GM21390 (cell line): ENCODE measurements at regions not wholly inside any gene's neighbourhood (a gene's known extent, or its start where the extent isn't known, plus 50 kb on each side); places are given as distances from the start of the nearest gene placed in this dataset.

Source experiments
- ATAC-seq: cut with Tn5 transposase; IDR thresholded peaks from one replicate; pipeline ENCODE4 v1.9.1; 2021; ENCODE audit not compliant: unreplicated experiment

DNA sequence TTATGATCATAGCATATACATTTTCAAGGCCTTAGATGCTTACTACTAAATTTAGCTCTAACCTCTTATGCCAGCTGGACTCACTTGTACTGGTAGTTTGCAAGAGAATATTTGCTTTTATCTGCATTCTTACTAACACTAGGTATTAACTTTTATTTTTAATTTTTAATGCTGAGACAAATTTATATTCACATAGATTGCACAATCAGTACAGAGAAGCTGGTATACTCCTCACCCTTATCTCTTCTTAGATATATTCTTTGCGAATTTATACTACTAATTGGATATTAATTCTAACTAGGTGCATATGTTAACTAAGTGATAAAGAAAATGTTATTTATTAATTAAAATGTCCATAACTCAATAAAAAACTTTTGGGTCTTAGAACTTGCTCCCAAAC is 561.8 kb upstream of the PRMT6 start:
- no peak for ATAC-seq

DNA sequence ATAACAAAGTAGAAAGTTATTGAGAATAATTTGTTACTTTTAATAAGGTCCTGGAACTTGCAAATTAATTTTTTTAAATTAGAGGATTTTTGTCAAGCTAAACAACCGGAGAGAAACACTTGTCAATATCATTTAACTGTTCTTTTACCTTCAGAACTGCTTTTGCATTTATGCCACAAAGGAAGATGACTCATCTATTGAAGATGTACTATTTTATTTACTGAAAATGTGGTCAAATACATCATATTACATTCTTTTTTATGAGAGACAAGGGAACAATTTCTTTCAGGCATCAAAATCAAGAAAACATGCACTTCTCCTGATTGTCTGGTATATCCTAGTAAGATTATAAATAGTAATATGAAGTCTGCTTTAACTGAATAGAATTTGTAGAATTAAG is 558.2 kb upstream of the PRMT6 start:
- no peak for ATAC-seq

DNA sequence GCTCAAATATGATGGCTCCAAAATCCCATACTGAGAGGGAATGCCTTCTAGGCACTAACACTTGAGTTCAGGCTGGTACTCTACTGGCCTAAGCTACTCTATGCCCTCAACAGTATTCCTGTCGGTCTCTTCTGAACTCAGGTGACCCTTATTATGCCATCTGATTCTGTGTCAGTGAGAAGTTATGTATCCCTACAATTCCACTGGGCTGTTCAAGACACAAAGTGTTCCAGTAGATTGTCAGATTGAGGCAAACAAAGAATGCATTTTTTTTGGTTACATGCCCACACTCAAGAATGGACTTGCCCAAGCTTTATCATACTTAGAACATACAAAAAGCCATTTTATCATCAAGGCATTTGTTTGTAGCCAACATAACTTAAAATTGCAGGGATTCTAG is 553.8 kb upstream of the PRMT6 start:
- ATAC-seq, result no peak

DNA sequence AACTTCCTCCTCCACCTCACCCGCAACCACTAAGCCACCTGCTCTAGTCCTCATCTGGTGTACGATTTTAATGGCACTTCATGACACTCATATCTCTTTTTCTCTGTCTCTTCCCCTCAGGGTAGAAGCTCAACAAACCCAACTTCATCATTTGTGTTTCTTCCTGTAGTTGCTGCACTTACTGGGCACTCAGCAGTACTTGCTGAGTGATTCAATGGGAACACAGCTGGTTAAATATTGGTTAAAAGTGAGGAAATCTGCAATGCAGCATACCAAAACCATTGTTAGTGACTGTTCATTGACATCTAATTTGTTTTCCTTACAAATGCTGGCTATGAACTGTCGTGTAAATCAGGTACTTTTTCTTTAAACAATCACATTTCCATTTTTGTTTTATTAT is 541.1 kb upstream of the PRMT6 start:
- no peak for ATAC-seq

DNA sequence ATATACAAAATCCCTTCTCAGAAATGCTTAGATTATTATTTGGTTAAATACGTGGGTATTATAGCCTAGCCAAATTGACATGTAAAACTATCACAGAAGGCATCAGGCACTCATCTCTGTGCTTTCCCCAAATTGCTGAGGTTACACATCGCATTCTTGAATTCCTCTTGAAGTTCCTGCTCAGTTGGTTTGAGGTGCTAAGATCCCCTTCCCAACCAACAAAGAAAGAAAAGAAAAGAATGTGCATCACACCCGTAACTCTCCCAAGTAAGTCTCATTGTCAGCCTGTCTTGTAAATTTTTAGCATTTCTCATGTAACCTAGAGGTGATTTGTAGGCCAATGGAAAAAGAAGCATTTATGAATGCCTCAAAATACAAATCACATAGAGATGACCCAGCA is 539.2 kb upstream of the PRMT6 start:
- ATAC-seq, result no peak

DNA sequence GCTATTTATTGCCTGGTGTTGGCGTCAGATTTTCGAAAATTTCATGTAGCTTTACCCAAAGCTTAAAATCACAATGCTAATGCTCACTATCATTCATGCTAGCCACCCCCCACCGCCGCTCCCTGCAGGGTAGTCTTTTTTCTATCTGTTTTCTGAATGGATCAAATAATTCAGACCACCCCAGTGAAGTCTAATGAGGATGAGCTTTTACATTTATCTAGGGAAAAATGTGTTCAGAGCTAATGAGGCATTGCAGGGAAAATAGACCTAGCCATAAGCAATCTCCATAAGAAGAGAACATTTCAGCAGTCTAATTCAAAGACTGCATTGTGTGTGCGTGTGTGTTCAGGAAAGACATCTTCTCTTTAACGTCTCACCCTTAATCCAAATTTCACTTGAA is 533.0 kb upstream of the PRMT6 start:
- no peak for ATAC-seq

DNA sequence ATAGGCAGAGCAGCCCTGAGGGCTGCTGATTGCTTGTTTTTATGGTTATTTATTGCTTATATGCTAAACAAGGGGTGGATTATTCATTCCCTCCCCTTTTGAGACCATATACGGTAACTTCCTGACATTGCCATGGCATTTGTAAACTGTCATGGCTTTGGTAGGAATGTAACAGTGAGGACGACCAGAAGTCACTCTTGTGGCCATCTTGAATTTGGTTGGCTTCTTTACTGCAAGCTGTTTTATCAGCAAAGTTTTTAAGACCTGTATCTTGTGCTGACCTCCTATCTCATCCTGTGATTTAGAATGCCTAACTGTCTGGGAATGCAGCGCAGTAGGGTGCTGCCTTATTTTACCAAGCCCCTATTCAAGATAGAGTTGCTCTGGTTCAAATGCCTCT is 531.8 kb upstream of the PRMT6 start:
- no peak for ATAC-seq

DNA sequence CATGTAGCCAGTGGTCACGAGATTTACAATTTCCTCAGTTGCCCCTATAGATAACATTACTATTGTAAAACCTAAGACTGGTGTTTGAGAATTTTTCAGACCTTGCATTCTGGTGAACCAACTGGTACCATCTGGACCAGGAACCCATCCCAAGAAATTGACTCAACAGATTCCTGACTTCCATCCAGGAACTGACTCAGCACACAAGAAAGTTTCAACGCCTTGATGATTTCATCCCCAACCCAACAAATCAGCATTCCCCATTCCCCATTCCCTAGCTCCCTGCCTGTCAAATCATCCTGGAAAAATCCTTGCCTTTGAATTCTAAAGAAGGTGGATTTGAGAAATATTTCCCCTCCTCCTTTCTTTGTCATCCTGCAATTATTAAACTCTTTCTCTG is 529.8 kb upstream of the PRMT6 start:
- ATAC-seq, result no peak

DNA sequence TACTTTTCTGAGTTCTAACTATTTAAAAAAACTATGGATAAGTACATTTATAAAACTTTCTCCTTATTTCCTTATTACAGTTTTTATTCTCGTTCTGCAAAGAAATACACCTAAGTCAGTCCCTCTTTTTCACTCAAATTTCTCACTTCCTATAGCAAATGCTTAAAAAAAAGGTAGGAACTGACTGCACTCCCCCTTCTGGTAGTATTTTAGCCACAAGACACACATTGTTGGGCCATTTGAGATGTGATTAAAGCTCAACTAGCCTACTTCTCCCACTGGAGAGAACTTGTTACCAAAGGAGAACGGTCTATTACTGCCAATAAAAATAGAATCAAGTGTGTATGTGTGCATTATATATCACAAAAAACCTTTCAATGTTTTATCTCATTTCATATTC is 521.9 kb upstream of the PRMT6 start:
- no peak for ATAC-seq

DNA sequence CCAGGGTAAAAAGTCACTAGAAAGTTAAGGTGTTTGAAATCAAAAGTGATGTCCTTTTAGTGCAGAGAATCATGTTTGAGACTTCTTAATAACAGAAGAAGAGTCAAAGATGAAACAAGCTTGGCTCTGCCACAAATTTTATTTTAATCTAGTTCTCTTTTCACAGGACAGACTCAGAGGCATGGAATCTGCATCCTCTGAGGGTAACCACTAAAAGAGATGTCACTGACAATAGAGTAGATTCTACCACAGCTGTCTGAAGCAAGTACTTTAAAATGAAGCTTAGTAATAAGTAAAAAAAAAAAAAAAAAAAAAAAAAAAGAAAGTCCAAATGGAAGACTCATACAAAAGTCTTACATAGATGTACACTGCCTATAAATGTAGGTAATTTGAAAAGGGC is 519.7 kb upstream of the PRMT6 start:
- ATAC-seq, result no peak

DNA sequence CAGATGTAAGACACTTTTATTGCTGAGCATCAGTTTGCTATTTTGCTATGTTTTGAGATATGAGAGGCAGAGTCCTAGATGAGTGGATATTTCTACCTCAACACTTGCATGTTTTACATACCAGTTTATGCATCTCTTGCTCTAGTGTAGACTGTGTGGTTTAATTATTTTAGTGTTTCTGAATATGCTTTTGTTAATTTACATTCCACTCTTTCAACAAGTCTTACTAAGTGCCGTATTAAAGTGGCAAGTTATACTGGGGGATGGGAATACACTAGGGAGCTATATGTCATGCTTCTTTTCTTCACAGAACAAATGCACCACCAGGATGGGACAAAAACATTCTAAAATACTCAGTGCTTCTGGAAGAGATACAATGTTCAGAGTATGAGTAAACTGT is 507.7 kb upstream of the PRMT6 start:
- ATAC-seq, result no peak

DNA sequence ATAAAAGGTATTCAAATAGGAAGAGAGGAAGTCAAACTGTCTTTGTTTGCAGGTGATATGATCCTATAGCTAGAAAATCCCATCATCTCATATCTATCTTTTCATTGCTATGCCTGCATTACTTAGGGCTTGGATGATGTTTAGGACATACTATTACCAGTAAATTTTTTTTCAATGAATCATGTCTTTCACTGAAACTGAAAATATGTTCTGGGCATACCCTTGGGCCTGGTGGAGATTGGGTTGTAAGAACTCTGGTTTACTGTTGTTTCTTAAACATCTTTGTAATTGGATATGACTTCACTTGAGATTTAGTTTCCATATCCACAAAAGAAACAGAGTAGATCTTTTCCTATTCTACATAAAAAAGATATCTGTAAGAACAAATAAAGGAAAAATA is 502.2 kb upstream of the PRMT6 start:
- no peak for ATAC-seq

DNA sequence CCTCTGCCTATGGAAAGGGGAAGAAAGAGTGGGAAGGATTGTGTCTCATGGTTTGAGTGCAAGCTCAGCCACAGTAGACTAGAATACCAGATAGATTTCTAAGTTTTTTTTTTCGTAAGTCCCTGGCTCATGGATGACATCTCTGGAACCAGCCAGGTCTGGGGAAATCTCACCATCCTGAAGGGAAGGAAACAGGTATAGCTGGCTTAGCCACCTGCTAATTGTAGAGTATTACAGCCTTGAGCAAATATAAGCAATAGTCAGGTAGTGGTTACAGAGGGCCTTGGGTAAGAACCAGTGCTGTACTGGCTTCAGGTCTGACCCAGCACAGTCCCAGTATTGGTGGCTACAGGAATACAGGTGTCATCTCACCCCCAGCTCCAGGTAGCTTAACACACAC is 500.9 kb upstream of the PRMT6 start:
- ATAC-seq, result no peak

DNA sequence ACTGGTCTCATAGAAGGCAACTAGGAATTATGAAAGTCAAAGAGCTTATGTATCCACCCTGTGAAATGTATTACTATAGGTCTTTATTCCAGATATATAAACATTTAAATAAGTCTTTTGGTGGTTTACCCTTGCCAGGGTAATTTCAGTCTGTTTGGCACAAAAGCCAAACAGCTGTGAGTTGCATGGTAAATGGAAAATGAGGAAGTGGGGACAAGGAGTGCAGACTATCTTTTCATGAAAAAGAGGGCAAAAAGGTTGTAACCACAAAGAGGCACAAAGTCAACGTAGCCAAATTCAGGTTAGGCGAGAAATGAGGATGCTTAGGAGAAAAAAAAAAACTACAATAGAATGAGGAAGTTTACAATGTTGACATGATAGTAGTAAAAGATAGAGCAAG is 492.3 kb upstream of the PRMT6 start:
- ATAC-seq, result no peak

DNA sequence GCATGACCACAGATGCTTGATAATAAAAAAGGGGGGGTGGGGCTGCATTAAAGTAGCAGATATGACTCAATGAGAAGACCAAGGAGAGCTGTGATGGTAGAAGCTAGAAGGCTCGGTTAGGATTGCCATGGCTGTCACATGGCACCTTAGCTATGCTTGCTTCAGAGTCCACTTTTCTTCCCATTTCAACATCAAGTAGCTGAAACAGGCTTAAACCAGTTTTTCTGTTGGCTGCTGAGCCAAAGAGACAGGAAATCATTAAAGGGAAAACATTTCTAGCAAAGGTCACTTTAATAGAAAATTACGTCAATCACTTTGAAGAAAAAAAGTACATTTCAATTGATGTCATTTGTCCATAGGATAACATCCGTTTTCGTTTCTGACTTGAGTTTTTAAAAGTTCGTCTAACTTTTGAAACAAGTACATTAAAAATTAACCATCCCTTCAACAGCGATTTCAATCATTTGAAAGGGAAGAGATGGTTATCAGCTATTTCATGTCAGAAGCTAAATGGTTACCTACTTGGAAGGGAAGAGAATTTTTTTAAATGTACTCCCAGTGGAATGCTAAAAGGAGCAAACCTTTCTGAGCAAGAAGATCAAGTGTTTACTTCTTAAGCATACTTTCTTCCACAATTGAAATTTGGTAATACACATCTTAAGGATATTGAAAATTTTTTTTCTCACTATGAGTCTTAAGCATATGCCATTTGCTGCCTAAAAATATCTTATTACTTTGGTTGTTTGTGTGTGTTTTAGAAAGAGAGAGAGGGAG is 488.1 kb upstream of the PRMT6 start:
- ATAC-seq, result no peak

DNA sequence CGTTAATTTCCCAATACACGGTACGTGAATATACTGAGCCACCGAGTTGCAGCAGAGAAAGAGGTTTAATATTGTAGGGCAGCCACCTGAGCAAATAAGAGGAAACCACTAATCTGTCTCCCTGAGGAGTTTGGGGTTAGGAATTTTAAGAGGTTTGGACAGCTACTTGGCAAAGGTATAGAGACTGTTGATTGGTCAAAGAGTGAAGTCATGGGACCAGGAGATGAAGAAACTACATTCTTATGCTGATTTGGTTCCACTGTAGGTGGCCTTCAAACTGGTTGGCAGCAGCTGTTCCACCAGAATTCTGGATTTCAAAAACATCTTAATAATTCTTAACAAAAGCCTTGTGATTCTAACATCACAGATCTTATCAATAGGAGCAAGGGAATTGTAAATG is 485.4 kb upstream of the PRMT6 start:
- ATAC-seq, result no peak

DNA sequence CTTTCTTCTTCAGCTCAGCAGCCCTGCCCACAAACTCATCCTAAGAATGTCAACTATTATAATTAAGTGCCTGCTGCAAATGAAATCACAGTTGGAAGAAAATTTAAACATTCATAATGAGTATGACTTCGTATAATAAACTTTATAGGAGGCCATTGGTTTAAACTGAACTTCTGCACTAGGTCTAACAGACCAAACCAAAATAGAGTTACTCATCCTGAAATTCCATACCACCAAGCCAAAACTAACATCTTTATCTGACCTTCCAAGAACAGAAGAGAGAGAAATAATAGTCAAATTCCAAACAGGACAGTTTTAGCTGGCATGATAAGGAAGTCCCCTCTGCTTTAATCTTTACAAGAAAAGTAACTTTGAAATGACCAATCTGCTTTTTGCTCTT is 472.4 kb upstream of the PRMT6 start:
- ATAC-seq, result no peak

DNA sequence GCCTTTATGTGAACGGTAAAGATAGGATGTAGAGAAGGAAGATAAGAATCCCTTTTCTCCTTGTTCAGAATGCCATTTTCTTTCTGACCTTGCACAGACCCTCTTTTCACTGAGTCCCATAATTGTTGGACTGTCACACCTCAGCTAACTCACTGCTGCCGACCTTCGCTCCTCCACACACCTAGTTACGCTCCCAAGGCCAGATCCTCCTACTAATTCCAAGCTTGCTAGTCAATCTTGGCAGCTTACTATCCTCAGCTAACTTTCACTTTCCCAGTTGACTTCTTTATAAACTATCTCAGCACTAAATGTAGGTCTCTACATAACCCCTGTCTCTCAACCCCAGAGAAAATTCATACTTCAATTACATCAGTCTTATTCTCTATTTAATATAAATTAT is 471.8 kb upstream of the PRMT6 start:
- ATAC-seq, result no peak

DNA sequence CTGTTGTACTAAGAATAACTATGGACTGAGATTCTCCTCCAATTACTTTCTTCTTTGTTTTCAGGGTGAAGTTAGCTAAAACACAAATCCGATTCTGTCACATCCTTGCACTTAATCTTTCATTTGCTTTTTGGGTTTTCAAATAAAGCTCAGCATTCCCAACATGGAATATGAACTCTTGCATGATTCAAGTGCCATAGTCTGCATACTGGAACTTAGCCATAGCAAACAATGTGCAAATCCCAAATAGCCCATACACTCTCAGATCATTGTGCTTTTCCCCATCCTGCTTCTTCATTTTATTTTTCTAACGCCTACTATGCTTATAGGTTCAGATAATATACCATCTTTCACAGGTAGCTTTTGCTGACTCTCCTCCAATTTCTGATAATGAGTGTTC is 455.8 kb upstream of the PRMT6 start:
- no peak for ATAC-seq

DNA sequence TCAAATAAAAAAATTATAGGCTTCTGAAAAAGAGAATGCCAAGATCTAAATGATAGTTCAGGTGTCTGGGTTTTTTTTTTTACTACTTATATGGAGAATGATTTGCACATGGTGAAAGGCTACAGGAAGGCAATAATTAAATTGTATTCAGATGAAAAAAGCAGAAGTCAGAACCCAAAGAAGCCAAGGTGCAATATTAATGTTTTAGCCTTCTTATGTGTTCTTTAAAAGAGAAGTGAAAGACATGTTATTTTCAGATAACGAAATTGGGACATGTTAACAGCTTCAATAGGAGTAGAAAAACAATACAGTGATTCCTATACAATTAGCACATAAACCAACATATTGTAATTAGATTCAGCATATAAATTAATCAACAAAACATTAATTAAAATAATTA is 452.9 kb upstream of the PRMT6 start:
- ATAC-seq, result no peak

DNA sequence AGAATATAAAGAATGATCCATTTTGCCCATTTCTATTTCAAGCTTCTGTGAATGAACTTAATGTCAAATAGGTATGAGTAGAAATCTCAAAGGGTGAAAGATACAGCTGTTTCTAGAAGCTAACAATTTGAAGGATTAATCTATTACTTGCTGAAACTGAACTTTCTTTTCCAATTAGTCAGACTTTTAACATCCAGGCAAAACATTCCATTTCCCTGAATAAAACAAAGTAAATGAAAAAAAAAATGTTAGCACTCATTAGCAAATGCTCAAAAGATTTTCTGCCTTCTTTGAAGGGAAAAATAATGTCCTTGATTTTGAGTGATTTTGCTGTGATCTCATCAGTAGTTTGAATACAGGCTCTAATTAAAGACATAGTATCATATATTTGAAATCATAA is 447.6 kb upstream of the PRMT6 start:
- no peak for ATAC-seq

DNA sequence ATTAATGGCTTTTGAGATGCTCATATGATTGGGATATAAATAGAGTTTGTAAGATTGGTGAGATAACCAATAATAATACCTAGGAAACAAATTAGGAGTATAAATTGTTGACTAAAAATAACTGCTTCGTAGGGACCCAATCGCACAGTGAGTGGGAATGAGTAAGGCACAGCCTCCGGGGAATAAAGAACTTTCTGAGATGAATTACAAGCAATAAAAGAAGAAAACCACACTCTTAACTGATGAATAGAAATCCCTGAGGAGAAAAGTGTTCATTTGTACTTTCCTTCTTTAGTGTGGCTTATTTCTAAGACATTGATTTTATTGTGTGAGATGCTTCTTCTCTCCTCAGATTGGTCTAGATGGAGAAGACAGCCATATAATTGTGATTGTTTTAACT is 443.4 kb upstream of the PRMT6 start:
- no peak for ATAC-seq

DNA sequence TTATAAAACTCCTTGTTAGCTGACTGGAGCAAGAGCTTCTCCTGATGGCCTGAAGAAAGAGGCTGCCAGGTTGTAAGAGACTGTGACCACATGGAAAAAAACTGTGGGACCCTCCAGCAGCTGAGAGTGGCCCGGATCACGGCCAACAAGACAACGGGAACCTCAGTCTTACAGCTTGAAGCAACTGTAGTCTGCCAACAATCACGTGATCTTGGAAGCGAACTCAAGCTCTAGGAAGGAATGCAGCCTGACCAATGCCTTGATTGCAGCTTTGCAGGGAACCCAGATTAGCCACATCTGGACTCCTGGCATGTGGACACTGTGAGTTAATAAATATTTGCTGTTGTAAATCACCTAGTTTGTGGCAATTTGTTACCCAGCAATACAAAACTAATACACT is 442.6 kb upstream of the PRMT6 start:
- ATAC-seq, result no peak

DNA sequence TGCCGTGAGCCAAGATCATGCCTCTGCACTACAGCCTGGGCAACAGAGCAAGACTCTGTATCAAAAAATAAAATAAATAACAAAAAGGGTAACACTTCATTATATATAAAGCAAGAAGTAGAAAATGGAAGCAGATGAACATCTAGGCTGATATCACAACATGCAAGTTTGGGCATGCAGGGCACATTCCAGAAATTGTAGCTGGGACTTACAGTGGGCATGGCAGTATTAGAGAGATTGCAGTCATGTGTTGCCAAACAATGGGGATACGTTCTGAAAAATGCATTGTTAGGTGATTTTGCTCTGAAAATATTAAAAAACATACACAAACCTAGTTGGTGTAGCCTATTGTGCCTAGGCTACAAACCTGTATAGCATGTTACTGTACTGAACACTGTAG is 441.0 kb upstream of the PRMT6 start:
- no peak for ATAC-seq
